ENCODE measurements at regions not wholly inside any gene's neighbourhood (a gene's known extent, or its start where the extent isn't known, plus 50 kb on each side); places are given as distances from the start of the nearest gene placed in this dataset.
A peak's percentile ranks its signal among the peaks of the same experiment; 100 is the strongest.

- no peaks in the 10 kb centered on the region; the same call in 1 of the 2 replicates for H3K27me3 ChIP-seq (ENCODE audit: low read depth, low read length)
- no peak overlapping the region for H3K4me3 ChIP-seq (ENCODE audit: low read length)
- H3K4me1 ChIP-seq (ENCODE audit: low read length) = peaks cover 4% of the 10 kb centered on the region; the same call in 1 of the 2 replicates
- no peak overlapping the region for H3K27ac ChIP-seq (ENCODE audit: low read length)
- H4K20me1 ChIP-seq (ENCODE audit: insufficient read depth, low read length) = no peaks in the 10 kb centered on the region
- no peaks in the 10 kb centered on the region for H3K9me3 ChIP-seq (ENCODE audit: insufficient read depth, low read length)
- H3K9ac ChIP-seq (ENCODE audit: low read length) = no peak overlapping the region
- H3K4me2 ChIP-seq (ENCODE audit: low read length) = no peak overlapping the region
- H3K79me2 ChIP-seq (ENCODE audit: low read length) = no peaks in the 10 kb centered on the region
- H3K36me3 ChIP-seq (replicated peaks; ENCODE audit: low read depth, low read length) = no peaks in the 10 kb centered on the region
- TF ChIP-seq EZH2phosphoT487 (IDR thresholded peaks at IDR 0.05; ENCODE audit: low read depth) = no peak
- TF ChIP-seq CTCF (IDR thresholded peaks at IDR 0.05; ENCODE audit: low read depth, low read length) = no peak
- no peak overlapping the region for H2AFZ ChIP-seq (ENCODE audit: low read depth, low read length)
Observed at GRCh38 chr18:47752796-47753645, 177.4 kb downstream of the SMAD2 start.

GRCh38 chr18:47750889-47751423 lies 179.5 kb downstream of the SMAD2 start:
- Histone ChIP-seq H3K27me3 (ENCODE audit: low read depth, low read length) (no peaks in the 10 kb centered on the region; the same call in 1 of the 2 replicates), H3K4me2 (ENCODE audit: low read length) (no peak overlapping the region), H3K9ac (ENCODE audit: low read length) (no peak overlapping the region), H3K4me1 (ENCODE audit: low read length) (peaks cover 4% of the 10 kb centered on the region; the same call in 1 of the 2 replicates), H2AFZ (ENCODE audit: low read depth, low read length) (no peak overlapping the region), H3K4me3 (ENCODE audit: low read length) (no peak overlapping the region), H3K9me3 (ENCODE audit: insufficient read depth, low read length) (no peaks in the 10 kb centered on the region), H3K79me2 (ENCODE audit: low read length) (no peaks in the 10 kb centered on the region), H4K20me1 (ENCODE audit: insufficient read depth, low read length) (no peaks in the 10 kb centered on the region), H3K27ac (ENCODE audit: low read length) (no peak overlapping the region), H3K36me3 (replicated peaks; ENCODE audit: low read depth, low read length) (no peaks in the 10 kb centered on the region)
- no peak for TF ChIP-seq CTCF (IDR thresholded peaks at IDR 0.05; ENCODE audit: low read depth, low read length)
- no peak for TF ChIP-seq EZH2phosphoT487 (IDR thresholded peaks at IDR 0.05; ENCODE audit: low read depth)

- no peaks in the 10 kb centered on the region for H4K20me1 ChIP-seq (ENCODE audit: insufficient read depth, low read length)
- H3K9me3 ChIP-seq (ENCODE audit: insufficient read depth, low read length) = no peaks in the 10 kb centered on the region
- peak overlapping the region; percentile 49 for H3K4me2 ChIP-seq (ENCODE audit: low read length)
- peaks cover 4% of the 10 kb centered on the region; the same call in 1 of the 2 replicates for H3K4me1 ChIP-seq (ENCODE audit: low read length)
- no peaks in the 10 kb centered on the region for H3K36me3 ChIP-seq (replicated peaks; ENCODE audit: low read depth, low read length)
- no peak overlapping the region for H3K27ac ChIP-seq (ENCODE audit: low read length)
- no peak overlapping the region for H3K4me3 ChIP-seq (ENCODE audit: low read length)
- no peak overlapping the region for H3K9ac ChIP-seq (ENCODE audit: low read length)
- H3K79me2 ChIP-seq (ENCODE audit: low read length) = no peaks in the 10 kb centered on the region
- H3K27me3 ChIP-seq (ENCODE audit: low read depth, low read length) = no peaks in the 10 kb centered on the region; the same call in 1 of the 2 replicates
- peak overlapping the region; percentile 61; the same call in 1 of the 2 replicates for H2AFZ ChIP-seq (ENCODE audit: low read depth, low read length)
- TF ChIP-seq EZH2phosphoT487 (IDR thresholded peaks at IDR 0.05; ENCODE audit: low read depth) = no peak
- TF ChIP-seq CTCF (IDR thresholded peaks at IDR 0.05; ENCODE audit: low read depth, low read length) = no peak
Observed at GRCh38 chr18:47749600-47749973, 180.9 kb downstream of the SMAD2 start.

- TF ChIP-seq EZH2phosphoT487 (IDR thresholded peaks at IDR 0.05; ENCODE audit: low read depth) (no peak), CTCF (IDR thresholded peaks at IDR 0.05; ENCODE audit: low read depth, low read length) (peak; percentile 100)
- no peaks in the 10 kb centered on the region for H3K36me3 ChIP-seq (replicated peaks; ENCODE audit: low read depth, low read length)
- H2AFZ ChIP-seq (ENCODE audit: low read depth, low read length) = peak overlapping the region; percentile 61; the same call in 1 of the 2 replicates
- H3K4me2 ChIP-seq (ENCODE audit: low read length) = peak overlapping the region; percentile 69
- peak overlapping the region; percentile 55 for H3K4me3 ChIP-seq (ENCODE audit: low read length)
- H3K4me1 ChIP-seq (ENCODE audit: low read length) = peaks cover 4% of the 10 kb centered on the region; the same call in 1 of the 2 replicates
- H3K27me3 ChIP-seq (ENCODE audit: low read depth, low read length) = no peaks in the 10 kb centered on the region; the same call in 1 of the 2 replicates
- H3K9me3 ChIP-seq (ENCODE audit: insufficient read depth, low read length) = no peaks in the 10 kb centered on the region
- H3K79me2 ChIP-seq (ENCODE audit: low read length) = no peaks in the 10 kb centered on the region
- H4K20me1 ChIP-seq (ENCODE audit: insufficient read depth, low read length) = no peaks in the 10 kb centered on the region
- H3K9ac ChIP-seq (ENCODE audit: low read length) = no peak overlapping the region
- H3K27ac ChIP-seq (ENCODE audit: low read length) = no peak overlapping the region
Observed at GRCh38 chr18:47748847-47749599, 181.4 kb downstream of the SMAD2 start.
